ENCODE measurements at regions not wholly inside any gene's neighbourhood (a gene's known extent, or its start where the extent isn't known, plus 50 kb on each side); places are given as distances from the start of the nearest gene placed in this dataset.
A peak's percentile ranks its signal among the peaks of the same experiment; 100 is the strongest.

DNA sequence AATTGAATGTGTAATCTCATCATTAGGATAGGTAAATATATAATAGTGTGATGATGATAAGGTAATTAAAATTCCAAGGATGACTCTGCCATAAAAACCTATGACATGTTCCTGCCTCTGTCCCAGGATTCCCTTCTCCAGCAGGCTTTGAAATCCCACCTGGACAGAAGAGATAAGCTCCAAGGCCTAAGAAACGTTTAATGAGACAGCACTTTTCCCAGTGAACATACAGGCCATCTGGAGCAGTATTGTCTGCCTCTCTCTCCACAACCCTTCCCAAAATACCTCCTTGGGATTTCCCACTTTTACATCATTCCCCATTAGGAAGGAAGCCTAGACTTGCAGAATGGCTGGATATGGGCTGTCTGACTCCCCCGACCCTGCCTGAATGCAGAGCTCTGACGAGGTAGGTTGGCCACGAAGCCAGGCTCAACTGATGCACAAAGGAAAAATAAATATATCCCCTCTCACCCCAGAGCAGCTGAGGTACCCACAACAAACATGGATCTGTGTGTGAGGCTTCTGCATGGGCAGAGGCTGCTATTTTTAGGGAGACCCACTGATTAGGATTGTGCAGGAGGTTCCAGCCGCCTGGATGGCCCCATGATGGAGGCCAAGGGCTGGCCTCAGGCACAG is 71.0 kb downstream of the TMPRSS5 start:
- peak; percentile 35 for DNase-seq

DNA sequence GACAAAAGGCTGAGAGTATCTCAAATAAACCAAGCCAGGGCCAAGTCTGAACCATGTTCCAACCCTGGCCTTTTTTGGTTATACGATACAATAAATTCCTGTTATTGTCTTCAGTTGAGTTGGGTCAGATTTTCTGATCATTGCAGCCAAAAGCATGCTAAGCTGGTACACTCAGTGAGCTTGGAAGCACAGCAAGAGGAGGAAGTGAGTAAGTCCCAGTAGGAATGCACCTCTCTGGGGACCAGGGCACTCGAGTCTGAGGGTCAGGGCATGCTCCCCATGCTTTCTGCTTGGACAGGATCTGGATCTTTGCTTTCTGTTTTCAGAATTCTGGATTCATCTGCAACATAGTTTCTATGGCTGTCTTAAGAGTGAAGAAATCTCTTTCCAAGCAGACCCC is 73.1 kb downstream of the TMPRSS5 start:
- DNase-seq, result no peak

DNA sequence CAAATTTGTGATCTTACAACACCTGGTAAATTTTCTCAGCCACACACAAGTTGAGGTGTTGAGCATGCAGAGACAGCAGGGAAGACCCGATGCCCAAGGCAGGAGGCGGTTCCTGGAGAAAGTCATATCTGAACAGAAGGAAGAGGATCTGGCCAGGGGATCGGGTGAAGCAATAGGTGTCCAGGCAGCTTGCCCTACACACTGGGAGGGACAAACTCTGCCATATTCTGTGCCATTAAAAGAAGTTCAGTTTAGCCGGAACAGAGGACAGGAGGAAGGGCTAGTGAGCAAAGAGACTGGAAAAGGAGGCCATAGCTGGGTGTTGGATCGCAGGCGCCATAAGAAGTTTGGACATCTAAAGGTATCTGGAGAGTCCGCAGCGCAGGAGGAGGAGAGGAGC is 76.5 kb downstream of the TMPRSS5 start:
- DNase-seq, result no peak

DNA sequence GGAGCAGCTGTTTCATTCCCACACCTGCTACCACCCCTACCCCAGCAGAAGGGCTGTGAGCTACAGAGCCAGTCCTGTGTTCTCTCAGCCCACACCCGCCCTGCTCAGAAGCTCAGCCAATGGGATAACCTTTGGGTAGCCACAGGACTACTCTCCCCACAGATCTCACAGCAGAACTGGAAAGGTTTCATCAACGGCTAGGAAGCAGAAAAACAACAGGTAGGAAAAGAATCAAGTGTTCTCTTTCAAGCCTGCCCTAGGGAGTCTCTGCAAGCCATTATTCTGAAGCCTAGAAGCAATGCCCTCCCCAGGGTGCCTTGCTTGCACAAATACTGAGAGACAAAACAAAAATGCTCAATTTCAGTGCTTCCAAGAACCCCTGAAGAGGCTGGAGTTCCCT is 77.2 kb downstream of the TMPRSS5 start:
- DNase-seq, result no peak

DNA sequence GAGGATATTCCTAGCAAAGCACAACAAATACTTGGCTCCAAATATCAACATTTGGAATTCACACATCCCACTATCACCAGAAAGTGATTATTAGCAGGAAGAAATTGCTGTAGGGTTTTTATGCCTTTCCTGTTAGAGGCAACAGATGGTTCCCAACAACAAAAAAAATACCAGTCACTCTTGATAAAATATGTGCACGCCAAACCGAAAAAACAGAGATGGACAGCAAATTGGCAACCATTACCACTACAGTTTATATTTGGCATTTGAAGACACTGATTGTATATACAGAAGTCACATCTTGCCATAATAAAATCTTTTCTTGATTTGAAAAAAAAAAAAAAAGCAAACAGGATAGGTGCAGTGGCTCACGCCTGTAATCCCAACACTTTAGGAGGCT is 78.2 kb downstream of the TMPRSS5 start:
- no peak for DNase-seq

DNA sequence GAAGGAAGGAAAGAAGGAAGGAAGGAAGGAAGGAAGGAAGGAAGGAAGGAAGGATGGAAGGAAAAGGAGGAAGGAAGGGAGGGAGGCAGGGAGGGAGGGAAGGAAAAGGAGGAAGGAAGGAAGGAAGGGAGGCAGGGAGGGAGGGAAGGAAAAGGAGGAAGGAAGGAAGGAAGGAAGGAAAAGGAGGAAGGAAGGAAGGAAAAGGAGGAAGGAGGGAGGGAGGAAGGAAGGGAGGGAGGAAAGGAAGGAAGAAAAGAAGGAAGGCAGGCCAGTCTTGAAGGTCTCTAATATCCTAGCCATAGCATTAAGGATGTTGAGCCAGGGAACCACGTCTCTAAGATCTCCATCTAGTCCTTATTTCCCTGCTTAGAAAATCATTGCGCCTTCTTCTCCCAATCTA is 78.8 kb downstream of the TMPRSS5 start:
- DNase-seq, result no peak

DNA sequence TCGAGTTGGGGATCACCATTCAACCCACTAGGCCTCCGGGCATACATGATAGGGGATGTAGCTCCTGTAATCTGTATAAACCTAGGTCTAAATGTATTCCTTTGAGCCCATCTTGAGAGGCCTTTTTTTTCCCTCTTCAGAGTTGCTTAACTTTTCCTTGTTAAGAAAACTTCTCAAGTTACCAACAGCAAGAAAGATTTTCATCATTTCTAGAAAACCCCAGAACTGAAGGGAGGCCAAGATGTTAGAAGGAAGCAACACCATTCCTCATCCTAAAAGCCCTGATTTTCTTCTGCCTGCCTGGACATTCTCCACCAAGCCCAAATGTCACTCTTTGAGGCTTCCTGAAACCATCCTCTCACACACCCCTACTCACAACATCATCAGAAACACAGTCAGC is 79.4 kb downstream of the TMPRSS5 start:
- DNase-seq, result peak; percentile 23

DNA sequence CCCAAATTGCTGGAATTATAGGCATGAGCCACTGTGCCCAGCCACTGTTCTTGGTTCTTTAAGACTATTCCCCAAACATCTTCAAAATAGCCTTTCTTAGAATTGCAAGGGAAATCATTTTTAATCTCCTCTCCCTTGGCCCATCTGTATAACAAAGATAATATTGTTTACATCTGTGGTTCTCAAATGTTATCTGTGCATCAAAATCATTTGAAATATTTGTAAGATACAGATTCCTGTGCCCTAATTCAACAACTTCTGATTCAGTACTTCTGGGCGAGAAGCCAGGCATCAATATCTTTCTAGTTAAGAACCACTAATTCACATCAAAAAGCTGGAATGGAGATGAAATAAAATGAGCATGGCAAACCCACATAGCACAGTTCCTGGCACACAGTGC is 83.0 kb downstream of the TMPRSS5 start:
- peak; percentile 76 for DNase-seq

DNA sequence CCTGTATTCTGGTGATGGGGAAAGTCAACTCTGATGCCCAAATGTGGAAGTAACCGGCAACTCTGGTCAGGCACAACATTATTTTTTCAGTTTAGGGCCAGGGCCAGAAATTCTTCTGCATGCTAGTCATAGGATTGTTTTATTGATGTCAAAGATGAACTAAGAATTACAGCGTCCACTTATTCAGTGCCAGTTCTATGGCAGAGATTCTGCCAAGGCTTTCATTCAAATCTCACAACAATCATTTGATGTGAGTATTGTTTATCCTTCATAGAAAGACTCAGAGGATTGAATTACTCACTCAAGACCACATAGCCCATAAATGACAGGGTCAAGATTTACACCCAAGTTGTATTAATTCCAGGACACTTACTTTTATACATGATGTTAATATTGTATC is 87.7 kb downstream of the TMPRSS5 start:
- DNase-seq, result no peak

DNA sequence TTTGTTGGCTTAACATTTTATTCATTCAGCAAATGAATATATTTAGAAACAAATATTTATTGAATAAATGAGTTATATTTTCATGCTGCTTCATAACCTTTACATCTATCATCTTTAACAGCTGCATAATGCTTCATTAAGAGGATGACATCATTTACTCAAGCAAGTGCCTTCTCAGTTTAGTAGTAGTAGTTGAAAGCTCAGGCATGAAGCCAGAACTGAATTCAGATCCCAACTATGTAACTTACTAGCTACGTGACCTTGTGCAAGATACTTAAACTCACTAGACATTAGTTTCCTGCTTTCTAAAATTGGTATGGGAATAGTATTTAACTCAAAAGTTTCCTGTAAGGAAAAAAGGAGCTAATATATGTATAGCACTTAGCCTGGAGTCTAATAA is 90.3 kb downstream of the TMPRSS5 start:
- peak; percentile 28 for DNase-seq

DNA sequence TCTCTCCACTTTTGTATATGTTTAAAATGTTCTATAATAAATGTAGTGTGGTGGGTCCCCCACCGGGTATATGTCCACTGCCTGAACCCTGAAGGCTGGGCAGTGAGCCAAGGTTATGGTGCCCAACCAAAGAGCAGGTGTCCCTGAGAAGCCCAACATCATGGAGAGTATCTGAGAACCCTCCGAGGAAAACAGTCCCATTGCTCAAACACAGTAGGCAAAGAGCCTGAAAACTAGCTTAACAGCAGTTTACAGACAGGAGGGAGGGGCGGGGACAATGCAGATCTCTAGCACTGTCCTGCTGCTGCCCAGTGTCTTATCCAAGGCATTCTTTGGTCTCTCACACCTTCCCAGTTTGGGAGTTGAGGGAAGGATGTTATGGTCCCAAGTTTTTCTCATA is 91.0 kb downstream of the TMPRSS5 start:
- DNase-seq, result no peak

DNA sequence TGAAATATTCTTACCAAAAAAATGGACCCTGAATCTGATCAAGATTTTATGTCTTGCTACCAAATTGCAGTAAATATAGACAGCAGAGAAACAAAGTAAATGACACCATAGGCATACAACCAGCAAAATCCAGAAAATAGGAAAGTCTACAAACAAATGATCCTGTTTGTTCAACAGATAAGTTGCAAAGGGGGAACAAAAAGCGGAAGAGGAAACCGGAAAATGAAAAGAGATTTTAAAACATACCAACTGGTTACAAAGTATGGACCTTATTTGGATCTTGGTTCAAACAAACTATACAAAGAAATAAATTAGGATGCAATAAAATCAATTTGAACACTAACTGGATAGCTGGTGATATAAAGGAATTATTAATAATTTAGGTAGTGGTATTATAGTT is 92.0 kb downstream of the TMPRSS5 start:
- DNase-seq, result peak; percentile 90

DNA sequence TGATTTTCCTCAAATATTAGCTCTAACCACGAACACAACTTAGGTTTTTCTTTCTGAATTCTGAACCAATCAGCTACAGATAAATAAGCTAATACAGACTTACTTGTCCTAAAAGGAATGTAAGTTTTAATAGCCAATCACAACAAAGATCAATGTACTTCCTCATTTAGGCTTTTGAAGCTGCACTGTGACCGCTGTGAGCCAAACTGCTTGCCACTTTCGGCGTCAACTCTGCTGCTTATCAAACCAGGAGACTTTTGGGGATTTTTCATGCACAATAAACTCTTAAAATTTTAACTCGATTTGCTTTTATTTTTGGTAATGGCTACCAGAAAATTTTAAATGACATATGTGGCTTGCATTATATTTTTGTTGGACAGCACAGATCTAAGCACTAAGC is 92.5 kb downstream of the TMPRSS5 start:
- DNase-seq, result peak; percentile 95

DNA sequence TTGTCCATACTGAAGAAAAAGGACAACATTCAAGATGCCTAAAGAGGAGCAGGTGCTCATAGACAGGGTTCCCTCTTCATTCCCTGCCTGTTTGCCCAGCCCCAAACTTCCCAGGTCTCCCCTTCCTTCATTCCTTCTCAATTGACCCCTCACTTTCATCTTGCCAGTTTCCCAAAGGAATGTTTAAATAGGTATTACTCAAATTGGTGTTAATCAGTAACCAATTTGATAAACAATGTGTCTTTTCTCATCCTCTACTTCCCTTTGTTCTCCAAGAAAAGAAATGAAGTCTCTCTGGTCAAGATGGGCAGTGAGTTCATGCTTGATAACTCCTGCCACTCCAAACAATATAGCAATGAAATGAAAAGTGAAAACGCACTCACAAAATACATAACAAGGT is 101.9 kb downstream of the TMPRSS5 start:
- DNase-seq, result no peak

DNA sequence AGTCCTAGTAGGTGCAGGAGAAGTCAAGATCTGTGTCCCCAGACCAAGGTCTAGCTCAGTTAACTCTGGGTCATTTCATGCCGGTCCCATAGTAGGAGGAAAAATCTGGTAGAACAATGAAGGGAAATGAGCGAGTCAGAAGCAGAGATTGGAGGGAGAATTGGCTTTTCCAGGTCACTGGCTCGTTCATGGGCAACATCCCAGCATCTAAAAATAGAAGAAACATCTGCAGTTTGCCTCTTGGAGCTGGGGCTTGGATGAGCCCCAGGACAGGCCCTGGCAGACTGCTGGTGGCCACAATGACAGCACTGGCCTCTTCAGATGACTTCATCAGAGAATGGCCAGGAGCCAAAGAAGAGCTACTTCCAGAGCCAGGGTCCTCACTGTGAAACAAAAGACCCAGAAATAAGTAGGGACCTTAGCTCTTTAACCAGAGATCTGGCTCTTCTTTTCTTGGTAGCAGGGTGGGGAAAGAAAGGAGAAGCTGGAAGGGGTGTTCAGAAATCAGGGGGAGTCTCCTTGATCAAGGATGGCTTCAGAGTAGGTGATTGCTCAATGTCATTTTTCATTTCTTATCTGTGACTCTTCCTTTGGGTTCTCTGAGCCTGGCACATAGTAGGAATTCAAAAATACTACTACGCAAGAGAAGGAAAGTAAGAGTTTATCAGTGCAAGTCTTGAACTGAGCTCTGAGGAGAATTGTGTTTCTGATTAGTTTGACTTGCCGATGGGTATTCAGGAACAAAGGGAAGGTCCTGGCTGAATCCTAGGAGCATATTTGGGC is 102.6 kb downstream of the TMPRSS5 start:
- DNase-seq, result no peak

DNA sequence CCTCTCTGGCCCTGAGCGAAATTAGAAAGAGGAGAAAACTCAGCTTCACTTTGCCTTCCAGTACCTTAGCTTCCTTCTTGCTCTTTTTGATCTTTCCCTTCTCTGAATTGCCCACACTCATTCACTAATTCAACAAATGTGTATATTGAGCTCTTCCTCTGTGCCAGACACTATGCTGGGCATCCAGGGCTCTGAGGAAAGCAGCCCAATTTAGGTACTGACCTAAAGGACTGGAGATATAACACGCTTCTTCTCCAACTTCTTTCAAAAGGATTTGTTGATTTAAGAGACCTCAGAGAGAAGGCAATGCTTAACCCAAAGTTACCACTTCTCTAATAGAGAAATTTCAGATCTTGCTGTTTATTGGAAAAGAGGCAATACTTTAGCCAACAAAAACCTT is 103.6 kb downstream of the TMPRSS5 start:
- DNase-seq, result no peak

DNA sequence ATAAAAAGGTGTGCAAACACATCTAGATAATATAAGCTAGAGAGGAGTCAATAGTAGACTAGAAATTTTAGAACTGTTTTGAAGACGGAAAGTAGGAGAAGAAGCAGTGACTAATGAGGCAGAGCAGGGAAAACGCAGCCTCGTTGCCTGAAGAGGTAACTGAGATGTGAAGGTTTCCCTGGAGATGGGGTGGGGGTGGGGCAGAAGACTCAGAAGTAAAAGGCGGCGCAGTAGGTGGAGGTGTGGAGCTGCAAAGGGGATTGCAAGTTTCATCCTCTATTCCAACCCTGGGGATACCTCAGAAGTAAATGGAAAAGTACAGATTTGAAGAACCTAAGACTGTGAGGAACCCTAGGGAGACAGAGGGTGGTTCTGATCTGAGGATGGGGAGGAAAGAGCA is 109.5 kb downstream of the TMPRSS5 start:
- DNase-seq, result no peak

DNA sequence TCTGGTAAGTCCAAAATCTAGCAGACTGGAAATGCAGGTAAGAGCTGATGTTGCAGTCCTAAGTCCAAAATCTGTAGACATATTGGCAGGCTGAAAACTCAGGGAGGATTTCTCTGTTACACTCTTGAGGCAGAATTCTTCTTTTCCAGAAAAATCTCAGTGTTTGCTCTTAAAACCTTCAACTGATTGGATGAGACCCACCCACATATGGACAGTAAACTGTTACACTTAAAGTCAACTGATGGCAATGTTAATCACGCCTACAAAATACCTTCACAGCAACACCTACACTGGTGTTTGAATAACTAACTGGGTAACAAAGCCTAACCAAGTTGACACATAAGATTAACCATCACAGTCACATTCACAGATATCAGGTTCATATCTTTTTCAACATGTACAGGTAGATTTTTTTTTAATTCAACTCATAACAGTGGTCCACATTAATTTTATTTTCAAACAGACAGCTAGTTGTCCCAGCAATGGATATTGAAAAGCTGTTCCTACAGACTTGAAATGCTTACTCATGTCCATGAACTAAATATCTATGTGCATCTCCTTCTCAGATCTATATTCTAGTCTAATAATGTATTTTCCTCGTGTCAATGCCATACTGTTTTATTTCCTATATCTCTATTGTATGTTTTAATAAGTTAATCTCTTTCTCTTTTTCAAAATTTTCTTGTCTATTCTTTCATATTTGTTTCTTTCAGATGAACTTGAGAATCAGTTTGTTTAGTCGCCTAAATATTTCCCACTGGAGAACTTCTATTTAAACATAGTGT is 110.1 kb downstream of the TMPRSS5 start:
- DNase-seq, result no peak

DNA sequence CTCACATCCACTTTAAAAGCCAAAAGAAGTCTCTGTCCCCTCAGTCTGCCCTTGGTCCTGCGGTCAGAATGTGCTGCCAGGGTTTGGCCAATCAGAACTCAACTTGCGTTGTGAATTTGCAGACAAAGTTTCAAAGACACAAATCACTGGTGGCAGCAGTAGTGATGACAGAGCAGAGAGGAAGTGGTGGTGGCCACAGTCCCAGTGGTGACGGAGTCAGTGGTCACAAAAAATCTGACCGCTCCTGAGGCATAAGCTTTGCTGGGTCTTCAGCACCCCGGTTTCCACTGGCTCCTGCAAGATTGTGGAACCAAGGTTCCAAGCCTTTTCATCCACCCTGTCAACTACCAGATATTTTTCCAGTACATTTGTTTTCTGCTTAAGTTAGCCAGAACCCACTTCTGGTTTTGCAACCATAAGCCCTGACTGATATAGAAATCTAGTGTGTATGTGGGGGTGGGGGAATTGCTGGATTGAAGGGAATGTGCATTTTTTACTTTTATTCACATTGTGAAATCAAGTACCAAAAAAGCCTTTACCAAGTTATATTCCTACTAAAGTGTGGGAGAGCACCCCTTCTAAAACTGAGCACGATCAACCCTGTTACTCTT is 112.3 kb downstream of the TMPRSS5 start:
- peak; percentile 92 for DNase-seq

DNA sequence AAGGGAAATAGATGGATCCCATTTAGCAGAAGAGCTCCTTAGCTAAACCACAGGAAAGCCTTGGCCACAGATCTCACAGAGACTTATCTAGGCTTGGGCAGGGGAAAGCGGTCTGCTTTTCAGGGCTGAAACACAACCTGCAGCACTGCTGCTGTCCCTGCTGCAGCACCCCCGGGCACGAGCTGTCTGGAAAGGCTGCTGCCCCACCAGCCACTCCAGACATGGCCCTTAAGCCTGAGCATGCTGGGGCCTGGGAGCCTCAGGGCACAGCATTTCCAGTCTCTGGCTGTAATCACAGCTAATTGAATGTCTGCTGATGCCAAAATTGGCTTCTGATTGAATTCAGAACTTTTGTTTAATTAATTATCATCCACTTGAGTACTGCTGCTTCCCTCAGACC is 115.0 kb downstream of the TMPRSS5 start:
- DNase-seq, result peak; percentile 63

DNA sequence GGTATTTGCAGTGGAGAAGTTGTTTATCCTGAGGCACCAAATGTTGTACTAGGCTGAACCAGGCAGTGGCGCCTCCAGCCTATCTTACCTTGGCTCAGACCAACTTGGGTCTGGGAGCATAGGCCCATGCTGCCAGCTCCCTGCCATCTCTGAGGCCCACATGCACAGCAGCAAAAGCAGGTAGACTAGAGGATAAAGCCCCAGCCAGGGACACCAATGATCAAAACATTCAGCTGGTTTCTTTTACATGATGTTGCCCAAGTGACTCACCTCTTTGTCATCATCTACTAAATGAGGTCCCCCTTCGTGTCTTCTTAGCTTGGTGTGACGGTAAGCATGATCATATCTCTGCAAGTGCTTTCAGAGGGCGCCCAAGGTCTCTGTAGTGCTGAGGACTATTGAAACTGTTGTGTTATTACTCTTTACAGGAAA is 112.1 kb upstream of the DRD2 start:
- DNase-seq, result peak; percentile 50

DNA sequence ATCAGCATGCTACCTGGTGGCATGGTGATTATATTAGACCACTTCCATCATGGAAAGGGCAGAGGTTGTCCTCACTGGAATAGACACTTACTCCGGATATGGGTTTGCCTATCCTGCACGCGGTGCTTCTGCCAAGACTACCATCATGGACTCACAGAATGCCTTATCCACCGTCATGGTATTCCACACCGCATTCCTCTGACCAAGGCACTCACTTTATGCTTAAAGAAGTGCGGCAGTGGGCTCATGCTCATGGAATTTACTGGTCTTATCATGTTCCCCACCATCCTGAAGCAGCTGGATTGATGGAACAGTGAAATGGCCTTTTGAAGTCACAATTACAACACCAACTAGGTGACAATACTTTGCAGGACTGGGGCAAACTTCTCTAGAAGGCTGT is 109.2 kb upstream of the DRD2 start:
- no peak for DNase-seq

DNA sequence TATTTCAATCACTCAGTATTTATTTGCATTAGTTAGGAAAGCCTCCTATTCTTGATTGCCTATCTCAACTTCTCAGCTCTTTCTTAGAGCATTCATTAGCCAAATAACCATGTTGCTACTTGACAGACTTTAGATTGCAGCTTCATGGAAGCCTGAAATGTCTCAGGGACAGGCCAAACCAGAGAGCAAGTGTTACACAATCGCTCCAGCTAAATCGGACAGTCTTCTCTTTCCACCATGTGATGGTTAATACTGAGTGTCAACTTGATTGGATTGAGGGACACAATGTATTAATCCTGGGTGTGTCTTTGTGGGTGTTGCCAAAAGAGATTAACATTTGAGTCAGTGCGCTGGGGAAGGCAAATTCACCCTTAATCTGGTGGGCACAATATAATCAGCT is 106.5 kb upstream of the DRD2 start:
- no peak for DNase-seq

Data from OCI-M1 (cell line).